ENCODE measurements at regions not wholly inside any gene's neighbourhood (a gene's known extent, or its start where the extent isn't known, plus 50 kb on each side); places are given as distances from the start of the nearest gene placed in this dataset.

DNA sequence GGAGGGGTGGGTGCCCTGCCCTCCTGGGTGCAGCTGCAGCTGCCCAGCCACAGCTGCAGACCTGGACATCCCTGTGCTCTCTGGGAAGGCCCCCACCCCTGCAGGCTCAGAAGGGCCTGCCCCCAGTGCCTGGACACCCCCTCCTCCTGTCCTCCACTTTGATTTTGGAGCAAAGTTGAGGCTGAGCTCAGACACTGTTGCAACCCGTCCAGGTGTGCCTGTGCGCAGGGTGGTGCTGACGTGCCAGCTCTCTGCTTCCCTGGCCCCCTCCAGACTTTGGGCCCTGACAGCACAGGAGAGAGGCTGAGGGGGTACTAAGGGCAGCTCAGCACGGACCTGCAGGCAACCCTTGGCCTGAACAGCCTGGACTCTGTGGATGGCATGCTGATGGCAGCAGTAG, 750.3 kb downstream of the ARAP2 start:
- ChIA-PET CTCF (no interaction called here), POLR2A (no interaction called here)
- Histone ChIP-seq H3K9me3 (ENCODE audit: control extremely low read depth in 1 of 5, control insufficient read depth in 4 of 5, insufficient read depth in 2 of 5, low read depth in 1 of 5, low read length in 4 of 5) (peaks cover 0 to 2% (median 0%) of the 10 kb centered on the region in 5 experiments), H3K27me3 (replicated peaks in 2 of 5; ENCODE audit: control insufficient read depth in 4 of 5, insufficient read depth in 5 of 5, low read length in 4 of 5) (no peaks in the 10 kb centered on the region), H3K4me3 (ENCODE audit: control insufficient read depth in 1 of 7, extremely low read depth in 1 of 7, insufficient read depth in 4 of 7, low read depth in 2 of 7, low read length in 6 of 7) (no peak overlapping the region), H3K4me1 (ENCODE audit: control extremely low read depth in 1 of 4, control insufficient read depth in 4 of 4, insufficient read depth in 4 of 4, low read length in 3 of 4) (no peaks in the 10 kb centered on the region), H3K27ac (ENCODE audit: insufficient read depth in 1 of 2, low read depth in 1 of 2, low read length in 2 of 2, poor library complexity in 1 of 2, severe bottlenecking in 2 of 2) (no peak overlapping the region), H3K36me3 (ENCODE audit: control insufficient read depth in 4 of 4, insufficient read depth in 4 of 4, low read length in 3 of 4) (no peaks in the 10 kb centered on the region)
- WGBS (ENCODE audit: insufficient coverage), result 65% methylated on average over 4 of the region's 4 CpGs
- no peak for DNase-seq

DNA sequence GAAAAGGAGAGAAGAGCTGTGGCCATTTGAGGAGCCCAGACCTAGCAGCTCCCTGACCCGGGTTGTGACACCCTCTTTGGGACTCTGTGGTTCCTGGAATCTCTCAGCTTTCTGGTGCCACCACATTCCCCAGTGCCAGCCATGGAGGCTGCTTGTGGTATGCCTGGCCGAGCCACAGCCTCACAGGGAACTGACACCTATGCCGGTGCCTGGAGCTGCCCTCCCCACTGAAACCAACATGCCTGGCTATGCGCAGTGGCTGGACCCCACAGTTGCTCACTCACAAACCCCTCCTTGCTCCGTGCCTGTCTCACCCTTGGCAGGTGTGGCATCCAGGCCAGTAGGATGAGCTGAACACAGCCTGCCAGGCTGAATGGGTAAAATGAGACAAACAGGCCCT, 749.4 kb downstream of the ARAP2 start:
- DNase-seq, result no peak
- Histone ChIP-seq H3K4me3 (ENCODE audit: control insufficient read depth in 1 of 7, extremely low read depth in 1 of 7, insufficient read depth in 4 of 7, low read depth in 2 of 7, low read length in 6 of 7) (no peak overlapping the region), H3K27ac (ENCODE audit: insufficient read depth in 1 of 2, low read depth in 1 of 2, low read length in 2 of 2, poor library complexity in 1 of 2, severe bottlenecking in 2 of 2) (no peak overlapping the region), H3K27me3 (replicated peaks in 2 of 5; ENCODE audit: control insufficient read depth in 4 of 5, insufficient read depth in 5 of 5, low read length in 4 of 5) (no peaks in the 10 kb centered on the region), H3K9me3 (ENCODE audit: control extremely low read depth in 1 of 5, control insufficient read depth in 4 of 5, insufficient read depth in 2 of 5, low read depth in 1 of 5, low read length in 4 of 5) (peaks cover 0 to 2% (median 0%) of the 10 kb centered on the region in 5 experiments), H3K36me3 (ENCODE audit: control insufficient read depth in 4 of 4, insufficient read depth in 4 of 4, low read length in 3 of 4) (no peaks in the 10 kb centered on the region), H3K4me1 (ENCODE audit: control extremely low read depth in 1 of 4, control insufficient read depth in 4 of 4, insufficient read depth in 4 of 4, low read length in 3 of 4) (no peaks in the 10 kb centered on the region)
- ChIA-PET POLR2A (no interaction called here), CTCF (no interaction called here)
- WGBS (ENCODE audit: insufficient coverage), result 96% methylated on average over 4 of the region's 5 CpGs

DNA sequence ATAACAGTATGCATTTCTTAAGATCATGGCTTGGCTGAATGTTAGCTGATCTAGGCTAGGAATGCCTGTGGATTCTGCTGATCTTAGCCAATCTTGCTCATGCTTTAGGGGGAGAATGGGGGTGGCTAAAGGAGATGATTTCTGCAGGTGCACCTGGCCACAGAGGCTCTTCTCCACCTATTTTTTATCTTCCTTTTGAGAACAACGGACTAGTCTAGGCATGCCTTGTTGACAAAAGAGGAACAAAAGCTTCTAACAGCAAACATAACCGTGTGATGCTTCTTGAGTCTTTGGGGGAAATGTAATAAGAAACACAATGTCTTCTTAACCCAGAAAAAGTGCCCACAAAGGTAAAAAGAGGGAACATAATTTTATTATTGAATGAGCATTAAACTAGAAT, 743.5 kb downstream of the ARAP2 start:
- H3K9me3 ChIP-seq (ENCODE audit: control extremely low read depth in 1 of 5, control insufficient read depth in 4 of 5, insufficient read depth in 2 of 5, low read depth in 1 of 5, low read length in 4 of 5), result no peaks in the 10 kb centered on the region
- WGBS (ENCODE audit: insufficient coverage), result 86% methylated on average over 2 of the region's 2 CpGs
- no peak overlapping the region for H3K4me3 ChIP-seq (ENCODE audit: control insufficient read depth in 1 of 7, extremely low read depth in 1 of 7, insufficient read depth in 4 of 7, low read depth in 2 of 7, low read length in 6 of 7)
- POLR2A ChIA-PET, result no interaction called here
- H3K36me3 ChIP-seq (ENCODE audit: control insufficient read depth in 4 of 4, insufficient read depth in 4 of 4, low read length in 3 of 4), result no peaks in the 10 kb centered on the region
- no peak for DNase-seq
- H3K27ac ChIP-seq (ENCODE audit: insufficient read depth in 1 of 2, low read depth in 1 of 2, low read length in 2 of 2, poor library complexity in 1 of 2, severe bottlenecking in 2 of 2), result no peak overlapping the region
- no peaks in the 10 kb centered on the region for H3K27me3 ChIP-seq (replicated peaks in 2 of 5; ENCODE audit: control insufficient read depth in 4 of 5, insufficient read depth in 5 of 5, low read length in 4 of 5)
- CTCF ChIA-PET, result no interaction called here
- no peaks in the 10 kb centered on the region for H3K4me1 ChIP-seq (ENCODE audit: control extremely low read depth in 1 of 4, control insufficient read depth in 4 of 4, insufficient read depth in 4 of 4, low read length in 3 of 4)

DNA sequence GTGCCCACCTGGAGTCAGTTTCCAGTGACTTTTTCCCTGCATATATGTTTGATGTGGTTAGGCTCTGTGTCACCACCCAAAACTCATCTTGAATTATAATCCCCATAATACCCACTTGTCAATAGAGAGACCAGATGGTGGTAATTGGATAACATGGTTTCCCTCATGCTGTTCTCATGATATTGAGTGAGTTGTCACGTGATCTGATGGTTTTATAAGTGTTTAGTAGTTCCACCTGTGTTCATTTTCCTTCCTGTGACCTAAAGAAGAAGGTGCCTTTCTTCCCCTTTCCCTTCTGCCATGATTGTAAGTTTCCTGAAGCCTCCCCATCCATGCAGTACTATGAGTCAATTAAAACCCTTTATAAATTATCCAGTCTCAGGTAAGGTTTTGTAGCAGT, 740.9 kb downstream of the ARAP2 start:
- CTCF ChIA-PET, result no interaction called here
- Histone ChIP-seq H3K36me3 (ENCODE audit: control insufficient read depth in 4 of 4, insufficient read depth in 4 of 4, low read length in 3 of 4) (no peaks in the 10 kb centered on the region), H3K4me3 (ENCODE audit: control insufficient read depth in 1 of 7, extremely low read depth in 1 of 7, insufficient read depth in 4 of 7, low read depth in 2 of 7, low read length in 6 of 7) (no peak overlapping the region), H3K27ac (ENCODE audit: insufficient read depth in 1 of 2, low read depth in 1 of 2, low read length in 2 of 2, poor library complexity in 1 of 2, severe bottlenecking in 2 of 2) (no peak overlapping the region), H3K9me3 (ENCODE audit: control extremely low read depth in 1 of 5, control insufficient read depth in 4 of 5, insufficient read depth in 2 of 5, low read depth in 1 of 5, low read length in 4 of 5) (no peaks in the 10 kb centered on the region), H3K27me3 (replicated peaks in 2 of 5; ENCODE audit: control insufficient read depth in 4 of 5, insufficient read depth in 5 of 5, low read length in 4 of 5) (no peaks in the 10 kb centered on the region), H3K4me1 (ENCODE audit: control extremely low read depth in 1 of 4, control insufficient read depth in 4 of 4, insufficient read depth in 4 of 4, low read length in 3 of 4) (no peaks in the 10 kb centered on the region)
- DNase-seq, result no peak
- POLR2A ChIA-PET, result no interaction called here
- no CpG with 5 or more reads among the region's 1 CpG for WGBS (ENCODE audit: insufficient coverage)

DNA sequence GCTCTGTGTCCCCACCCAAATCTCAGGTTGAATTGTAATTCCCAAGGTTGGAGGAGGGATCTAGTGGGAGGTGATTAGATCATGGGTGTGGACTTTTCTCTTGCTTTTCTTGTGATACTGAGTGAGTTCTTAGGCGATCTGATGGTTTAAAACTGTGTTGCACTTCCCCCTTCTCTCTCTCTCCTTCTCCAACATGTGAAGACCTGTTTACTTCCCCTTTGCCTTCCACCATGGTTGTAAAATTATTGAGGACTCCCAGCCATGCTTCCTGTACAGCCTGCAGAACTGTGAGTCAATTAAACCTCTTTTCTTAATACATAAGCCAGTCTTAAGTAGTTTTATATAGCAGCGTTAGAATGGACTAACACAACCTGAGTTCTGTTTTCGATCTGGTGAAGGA, 738.2 kb downstream of the ARAP2 start:
- H3K27me3 ChIP-seq (replicated peaks in 2 of 5; ENCODE audit: control insufficient read depth in 4 of 5, insufficient read depth in 5 of 5, low read length in 4 of 5), result no peaks in the 10 kb centered on the region
- CTCF ChIA-PET, result no interaction called here
- 100% methylated on average over 1 of the region's 3 CpGs for WGBS (ENCODE audit: insufficient coverage)
- no peaks in the 10 kb centered on the region for H3K9me3 ChIP-seq (ENCODE audit: control extremely low read depth in 1 of 5, control insufficient read depth in 4 of 5, insufficient read depth in 2 of 5, low read depth in 1 of 5, low read length in 4 of 5)
- DNase-seq, result no peak
- H3K4me3 ChIP-seq (ENCODE audit: control insufficient read depth in 1 of 7, extremely low read depth in 1 of 7, insufficient read depth in 4 of 7, low read depth in 2 of 7, low read length in 6 of 7), result no peak overlapping the region
- no peaks in the 10 kb centered on the region for H3K4me1 ChIP-seq (ENCODE audit: control extremely low read depth in 1 of 4, control insufficient read depth in 4 of 4, insufficient read depth in 4 of 4, low read length in 3 of 4)
- no peak overlapping the region for H3K27ac ChIP-seq (ENCODE audit: insufficient read depth in 1 of 2, low read depth in 1 of 2, low read length in 2 of 2, poor library complexity in 1 of 2, severe bottlenecking in 2 of 2)
- POLR2A ChIA-PET, result no interaction called here
- H3K36me3 ChIP-seq (ENCODE audit: control insufficient read depth in 4 of 4, insufficient read depth in 4 of 4, low read length in 3 of 4), result no peaks in the 10 kb centered on the region

DNA sequence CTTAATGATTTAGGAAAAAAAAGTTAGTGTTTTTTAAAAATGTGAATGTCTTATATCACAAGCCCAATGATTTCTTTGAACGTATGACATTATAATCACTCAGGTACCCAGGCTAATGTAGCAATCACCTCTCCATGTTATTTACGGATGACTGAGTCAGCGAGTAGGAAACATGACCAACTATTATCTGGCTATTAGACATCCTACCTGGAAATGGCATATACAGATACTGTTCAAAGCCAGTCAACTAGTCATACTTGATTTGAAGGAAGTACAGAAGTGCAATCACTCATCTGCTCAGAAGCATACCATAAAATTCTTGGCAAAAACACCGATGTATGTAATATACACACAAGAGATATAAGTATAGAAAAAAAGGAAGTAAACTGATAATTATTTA, 732.5 kb downstream of the ARAP2 start:
- Histone ChIP-seq H3K27ac (ENCODE audit: insufficient read depth in 1 of 2, low read depth in 1 of 2, low read length in 2 of 2, poor library complexity in 1 of 2, severe bottlenecking in 2 of 2) (no peak overlapping the region), H3K4me1 (ENCODE audit: control extremely low read depth in 1 of 4, control insufficient read depth in 4 of 4, insufficient read depth in 4 of 4, low read length in 3 of 4) (no peaks in the 10 kb centered on the region), H3K4me3 (ENCODE audit: control insufficient read depth in 1 of 7, extremely low read depth in 1 of 7, insufficient read depth in 4 of 7, low read depth in 2 of 7, low read length in 6 of 7) (no peak overlapping the region), H3K36me3 (ENCODE audit: control insufficient read depth in 4 of 4, insufficient read depth in 4 of 4, low read length in 3 of 4) (no peaks in the 10 kb centered on the region), H3K9me3 (ENCODE audit: control extremely low read depth in 1 of 5, control insufficient read depth in 4 of 5, insufficient read depth in 2 of 5, low read depth in 1 of 5, low read length in 4 of 5) (no peaks in the 10 kb centered on the region), H3K27me3 (replicated peaks in 2 of 5; ENCODE audit: control insufficient read depth in 4 of 5, insufficient read depth in 5 of 5, low read length in 4 of 5) (no peaks in the 10 kb centered on the region)
- DNase-seq, result no peak
- 84% methylated on average over 3 of the region's 4 CpGs for WGBS (ENCODE audit: insufficient coverage)
- POLR2A ChIA-PET, result no interaction called here
- CTCF ChIA-PET, result no interaction called here

DNA sequence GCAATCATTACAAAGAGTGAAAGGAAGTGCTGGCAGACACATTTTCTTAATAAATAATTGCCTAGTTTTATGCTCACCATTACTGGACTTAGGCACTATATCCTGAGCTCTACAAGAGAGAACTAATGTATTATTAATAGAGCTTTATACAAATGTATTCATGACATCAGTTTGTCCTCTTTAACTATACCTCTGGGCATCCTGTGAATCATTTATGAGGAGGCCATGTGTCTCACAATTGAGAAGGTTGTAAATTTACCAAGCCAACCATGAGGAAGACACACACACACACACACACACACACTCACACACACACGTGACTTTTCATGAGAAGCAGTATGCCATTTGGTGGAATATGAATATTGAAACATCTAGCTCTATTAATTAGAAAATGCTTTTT, 728.2 kb downstream of the ARAP2 start:
- Histone ChIP-seq H3K9me3 (ENCODE audit: control extremely low read depth in 1 of 5, control insufficient read depth in 4 of 5, insufficient read depth in 2 of 5, low read depth in 1 of 5, low read length in 4 of 5) (no peaks in the 10 kb centered on the region), H3K27ac (ENCODE audit: insufficient read depth in 1 of 2, low read depth in 1 of 2, low read length in 2 of 2, poor library complexity in 1 of 2, severe bottlenecking in 2 of 2) (no peak overlapping the region), H3K27me3 (replicated peaks in 2 of 5; ENCODE audit: control insufficient read depth in 4 of 5, insufficient read depth in 5 of 5, low read length in 4 of 5) (no peaks in the 10 kb centered on the region), H3K4me1 (ENCODE audit: control extremely low read depth in 1 of 4, control insufficient read depth in 4 of 4, insufficient read depth in 4 of 4, low read length in 3 of 4) (no peaks in the 10 kb centered on the region), H3K4me3 (ENCODE audit: control insufficient read depth in 1 of 7, extremely low read depth in 1 of 7, insufficient read depth in 4 of 7, low read depth in 2 of 7, low read length in 6 of 7) (no peak overlapping the region), H3K36me3 (ENCODE audit: control insufficient read depth in 4 of 4, insufficient read depth in 4 of 4, low read length in 3 of 4) (no peaks in the 10 kb centered on the region)
- ChIA-PET CTCF (no interaction called here), POLR2A (no interaction called here)
- no CpG with 5 or more reads among the region's 1 CpG for WGBS (ENCODE audit: insufficient coverage)
- no peak for DNase-seq

DNA sequence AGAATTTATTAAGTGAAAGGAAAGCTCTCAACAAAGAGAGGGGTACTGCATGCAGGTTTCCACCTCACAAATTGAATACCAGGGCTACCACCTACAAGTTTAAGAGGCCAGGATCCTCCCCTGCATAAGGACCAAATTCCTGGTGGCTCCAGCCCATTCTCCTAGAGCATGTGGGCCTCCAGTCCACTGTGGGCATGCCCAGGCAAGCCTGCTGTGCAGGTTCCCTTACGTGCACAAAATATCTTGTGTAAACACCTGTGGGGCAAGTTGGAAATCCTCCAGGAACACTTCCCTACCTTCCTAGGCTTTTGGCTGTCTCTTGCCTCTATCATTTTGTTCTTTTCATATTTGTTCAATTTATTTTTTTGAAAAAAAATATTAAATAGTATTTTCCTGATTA, 724.3 kb downstream of the ARAP2 start:
- H3K27ac ChIP-seq (ENCODE audit: insufficient read depth in 1 of 2, low read depth in 1 of 2, low read length in 2 of 2, poor library complexity in 1 of 2, severe bottlenecking in 2 of 2), result no peak overlapping the region
- no peaks in the 10 kb centered on the region for H3K9me3 ChIP-seq (ENCODE audit: control extremely low read depth in 1 of 5, control insufficient read depth in 4 of 5, insufficient read depth in 2 of 5, low read depth in 1 of 5, low read length in 4 of 5)
- WGBS (ENCODE audit: insufficient coverage), result no CpG with 5 or more reads among the region's 1 CpG
- H3K36me3 ChIP-seq (ENCODE audit: control insufficient read depth in 4 of 4, insufficient read depth in 4 of 4, low read length in 3 of 4), result no peaks in the 10 kb centered on the region
- CTCF ChIA-PET, result no interaction called here
- POLR2A ChIA-PET, result no interaction called here
- H3K27me3 ChIP-seq (replicated peaks in 2 of 5; ENCODE audit: control insufficient read depth in 4 of 5, insufficient read depth in 5 of 5, low read length in 4 of 5), result no peaks in the 10 kb centered on the region
- H3K4me3 ChIP-seq (ENCODE audit: control insufficient read depth in 1 of 7, extremely low read depth in 1 of 7, insufficient read depth in 4 of 7, low read depth in 2 of 7, low read length in 6 of 7), result no peak overlapping the region
- no peaks in the 10 kb centered on the region for H3K4me1 ChIP-seq (ENCODE audit: control extremely low read depth in 1 of 4, control insufficient read depth in 4 of 4, insufficient read depth in 4 of 4, low read length in 3 of 4)
- DNase-seq, result no peak

Data from common myeloid progenitor, CD34-positive (primary cell).